OCI-LY7 (cell line): ENCODE measurements at regions not wholly inside any gene's neighbourhood (a gene's known extent, or its start where the extent isn't known, plus 50 kb on each side); places are given as distances from the start of the nearest gene placed in this dataset.

Experiments
- BruUV-seq: library from RNA; stranded (reverse); fragments of 400-500 nt; replicated peaks from 2 replicates; lab custom pipeline; 2021; lab: Mats Ljungman, UMichigan
- CTCF ChIA-PET: fragments of 300-600 bp; sonication (Branson Sonifier 250); formaldehyde crosslinking; loops from one replicate; lab custom pipeline; 2022; ENCODE audit warnings: antibody characterized with exemption; ENCODE audit not compliant: unreplicated experiment; lab: Charles Lee
- POLR2A ChIA-PET: fragments of 300-600 bp; sonication (Branson Sonifier 250); formaldehyde crosslinking; loops from one replicate; lab custom pipeline; 2022; ENCODE audit warnings: antibody characterized with exemption; lab: Charles Lee
- DNase-seq: peaks from one replicate; pipeline ENCODE4 v3.0.0-alpha.2; 2015; ENCODE audit warnings: low spot score
- H2AFZ ChIP-seq: fragments of 200-600 bp; sonication (generic), shearing (Covaris generic); 2 replicates; pipeline ENCODE4 v1.6.1; 2014; ENCODE audit warnings: mild to moderate bottlenecking, antibody characterized with exemption, low read length, moderate library complexity
- H3K27ac ChIP-seq: fragments of 200-600 bp; sonication (generic); 2 replicates; pipeline ENCODE4 v1.5.1; 2014; ENCODE audit warnings: mixed run types, low read depth, mild to moderate bottlenecking, moderate library complexity, low read length, inconsistent platforms; ENCODE audit not compliant: poor library complexity, severe bottlenecking
- H3K36me3 ChIP-seq: fragments of 200-600 bp; sonication (generic); 2 replicates; pipeline ENCODE4 v1.6.1; 2014; ENCODE audit warnings: mild to moderate bottlenecking, antibody characterized with exemption, low read length, moderate library complexity, mixed read lengths; ENCODE audit not compliant: insufficient read depth
- H3K4me1 ChIP-seq: fragments of 200-600 bp; sonication (generic); 2 replicates; pipeline ENCODE4 v1.5.1; 2014; ENCODE audit warnings: mild to moderate bottlenecking, low read length; ENCODE audit not compliant: insufficient read depth, poor library complexity, severe bottlenecking
- H3K4me2 ChIP-seq: fragments of 200-600 bp; sonication (generic); 2 replicates; pipeline ENCODE4 v1.6.1; 2014; ENCODE audit warnings: mild to moderate bottlenecking, low read length
- H3K4me3 ChIP-seq: fragments of 200-600 bp; sonication (generic); 2 replicates; pipeline ENCODE4 v1.5.1; 2014; ENCODE audit warnings: mild to moderate bottlenecking, low read depth, low read length; ENCODE audit not compliant: poor library complexity, severe bottlenecking
- H3K79me2 ChIP-seq: fragments of 200-600 bp; sonication (generic); 2 replicates; pipeline ENCODE4 v1.6.1; 2016; ENCODE audit warnings: low read depth, mild to moderate bottlenecking, low read length, moderate library complexity, mixed read lengths; ENCODE audit not compliant: insufficient read depth
- H3K9me2 ChIP-seq: fragments of 200-600 bp; sonication (generic); 2 replicates; pipeline ENCODE4 v1.6.1; 2016; ENCODE audit warnings: mild to moderate bottlenecking, low read length, mixed read lengths; ENCODE audit not compliant: insufficient read depth
- H3K9me3 ChIP-seq: fragments of 200-600 bp; sonication (generic); 2 replicates; pipeline ENCODE4 v1.6.1; 2014; ENCODE audit warnings: mild to moderate bottlenecking, mixed run types, low read length, mixed read lengths
- H4K20me1 ChIP-seq: fragments of 200-600 bp; sonication (generic); 2 replicates; pipeline ENCODE4 v1.6.1; 2014; ENCODE audit warnings: mild to moderate bottlenecking, antibody characterized with exemption, low read length, moderate library complexity, mixed read lengths; ENCODE audit not compliant: insufficient read depth
- CTCF ChIP-seq: fragments of 200-600 bp; sonication (generic); conservative IDR thresholded peaks from 2 replicates; pipeline ENCODE4 v1.5.1; 2014; ENCODE audit warnings: mild to moderate bottlenecking, antibody characterized with exemption, low read length, moderate library complexity, mixed read lengths
- EZH2phosphoT487 ChIP-seq: fragments of 200-600 bp; sonication (generic); IDR thresholded peaks from 2 replicates; pipeline ENCODE4 v1.6.1; 2018; ENCODE audit warnings: low read depth, borderline replicate concordance, mild to moderate bottlenecking, mixed run types, antibody characterized with exemption, low read length, moderate library complexity, mixed read lengths
- intact Hi-C: fragments of 100-400 bp; cut with micrococcal nuclease; formaldehyde crosslinking; loops from one replicate; pipeline ENCODE4 v1.10.0; 2022; ENCODE audit not compliant: unreplicated experiment

- Histone ChIP-seq H4K20me1 (no peaks in the 10 kb centered on the region), H3K4me3 (no peak overlapping the region), H3K4me1 (no peaks in the 10 kb centered on the region), H2AFZ (no peak overlapping the region), H3K4me2 (no peak overlapping the region), H3K27ac (no peak overlapping the region), H3K9me3 (no peaks in the 10 kb centered on the region), H3K79me2 (no peaks in the 10 kb centered on the region), H3K36me3 (no peaks in the 10 kb centered on the region), H3K9me2 (no peaks in the 10 kb centered on the region)
- no TSS peak for BruUV-seq
- POLR2A ChIA-PET = interaction anchor here (0.6 kb wide), 1 partner anchor 848 kb away, joined by 4 read pairs; no protein-coding TSS in a partner anchor
- CTCF ChIA-PET = no interaction called here
- DNase-seq = no peak
- TF ChIP-seq CTCF = no peak
- no peak for TF ChIP-seq EZH2phosphoT487
- intact Hi-C loops = no loop called here
These were observed 372.4 kb upstream of the DMAC1 start for GRCh38 chr9:8172000-8172399.

- BruUV-seq = no TSS peak
- Histone ChIP-seq H3K4me2 (no peak overlapping the region), H4K20me1 (no peaks in the 10 kb centered on the region), H3K9me3 (no peaks in the 10 kb centered on the region), H3K4me3 (no peak overlapping the region), H3K79me2 (no peaks in the 10 kb centered on the region), H3K4me1 (no peaks in the 10 kb centered on the region), H2AFZ (no peak overlapping the region), H3K36me3 (no peaks in the 10 kb centered on the region), H3K9me2 (no peaks in the 10 kb centered on the region), H3K27ac (no peak overlapping the region)
- intact Hi-C loops = no loop called here
- TF ChIP-seq CTCF (no peak), EZH2phosphoT487 (no peak)
- no peak for DNase-seq
- ChIA-PET CTCF (no interaction called here), POLR2A (interaction anchor here (0.6 to 1.2 kb wide), 2 partner anchors 23 to 28 kb away, joined by 3 read pairs; no protein-coding TSS in a partner anchor)
These were observed 369.4 kb upstream of the DMAC1 start for GRCh38 chr9:8168916-8169438.

- no TSS peak for BruUV-seq
- no peak overlapping the region for H3K27ac ChIP-seq
- no peak for TF ChIP-seq CTCF
- TF ChIP-seq EZH2phosphoT487 = no peak
- no peaks in the 10 kb centered on the region for H3K4me1 ChIP-seq
- H3K36me3 ChIP-seq = no peaks in the 10 kb centered on the region
- no peaks in the 10 kb centered on the region for H3K9me3 ChIP-seq
- DNase-seq = no peak
- intact Hi-C loops = no loop called here
- no peak overlapping the region for H2AFZ ChIP-seq
- no peak overlapping the region for H3K4me3 ChIP-seq
- H3K9me2 ChIP-seq = no peaks in the 10 kb centered on the region
- no peaks in the 10 kb centered on the region for H3K79me2 ChIP-seq
- POLR2A ChIA-PET = no interaction called here
- H3K4me2 ChIP-seq = no peak overlapping the region
- CTCF ChIA-PET = no interaction called here
- no peaks in the 10 kb centered on the region for H4K20me1 ChIP-seq
These were observed 361.2 kb upstream of the DMAC1 start for GRCh38 chr9:8160787-8161186.
